ENCODE measurements at regions not wholly inside any gene's neighbourhood (a gene's known extent, or its start where the extent isn't known, plus 50 kb on each side); places are given as distances from the start of the nearest gene placed in this dataset.

GRCh38 chr14:105760691-105761344 lies 234.4 kb downstream of the TMEM121 start:
- TF ChIP-seq CTCF (IDR thresholded peaks at IDR 0.05) (no peak), POLR2A (IDR thresholded peaks at IDR 0.05) (no peak)
